ENCODE measurements at regions not wholly inside any gene's neighbourhood (a gene's known extent, or its start where the extent isn't known, plus 50 kb on each side); places are given as distances from the start of the nearest gene placed in this dataset.

GRCh38 chr15:81890496-81890895 lies 155.3 kb downstream of the MEX3B start:
- no peak for ATAC-seq (ENCODE audit: insufficient read depth, low read depth)
- no peaks in the 10 kb centered on the region for H4K20me1 ChIP-seq (ENCODE audit: insufficient read depth, low read length)
- DNase-seq: no peak
- H3K27ac ChIP-seq (ENCODE audit: low read length): no peak overlapping the region
- no peaks in the 10 kb centered on the region for H3K4me1 ChIP-seq (ENCODE audit: insufficient read depth, low read length)
- H3K36me3 ChIP-seq (ENCODE audit: insufficient read depth, low read length): no peaks in the 10 kb centered on the region
- no peaks in the 10 kb centered on the region for H3K9me3 ChIP-seq (ENCODE audit: insufficient read depth, low read length, severe bottlenecking)
- no peak for TF ChIP-seq EZH2 (IDR thresholded peaks at IDR 0.05; ENCODE audit: borderline replicate concordance, low read depth, low read length, severe bottlenecking)
- TF ChIP-seq, protein P1, sequence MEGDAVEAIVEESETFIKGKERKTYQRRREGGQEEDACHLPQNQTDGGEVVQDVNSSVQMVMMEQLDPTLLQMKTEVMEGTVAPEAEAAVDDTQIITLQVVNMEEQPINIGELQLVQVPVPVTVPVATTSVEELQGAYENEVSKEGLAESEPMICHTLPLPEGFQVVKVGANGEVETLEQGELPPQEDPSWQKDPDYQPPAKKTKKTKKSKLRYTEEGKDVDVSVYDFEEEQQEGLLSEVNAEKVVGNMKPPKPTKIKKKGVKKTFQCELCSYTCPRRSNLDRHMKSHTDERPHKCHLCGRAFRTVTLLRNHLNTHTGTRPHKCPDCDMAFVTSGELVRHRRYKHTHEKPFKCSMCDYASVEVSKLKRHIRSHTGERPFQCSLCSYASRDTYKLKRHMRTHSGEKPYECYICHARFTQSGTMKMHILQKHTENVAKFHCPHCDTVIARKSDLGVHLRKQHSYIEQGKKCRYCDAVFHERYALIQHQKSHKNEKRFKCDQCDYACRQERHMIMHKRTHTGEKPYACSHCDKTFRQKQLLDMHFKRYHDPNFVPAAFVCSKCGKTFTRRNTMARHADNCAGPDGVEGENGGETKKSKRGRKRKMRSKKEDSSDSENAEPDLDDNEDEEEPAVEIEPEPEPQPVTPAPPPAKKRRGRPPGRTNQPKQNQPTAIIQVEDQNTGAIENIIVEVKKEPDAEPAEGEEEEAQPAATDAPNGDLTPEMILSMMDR (IDR thresholded peaks at IDR 0.05; ENCODE audit: borderline replicate concordance, extremely low read depth, low read length, poor library complexity, severe bottlenecking): no peak
- no peak overlapping the region for H3K4me2 ChIP-seq (ENCODE audit: insufficient read depth, low read length)
- H3K27me3 ChIP-seq (ENCODE audit: insufficient read depth, low read length, poor library complexity): no peaks in the 10 kb centered on the region
- no peak overlapping the region for H2AFZ ChIP-seq (ENCODE audit: low read depth, low read length)
- no peak overlapping the region for H3K4me3 ChIP-seq (ENCODE audit: low read depth in 1 of 2, low read length in 2 of 2)
- no peak overlapping the region for H3K9ac ChIP-seq (ENCODE audit: low read depth, low read length)
- H3K79me2 ChIP-seq (ENCODE audit: insufficient read depth, low read length): no peaks in the 10 kb centered on the region

DNA sequence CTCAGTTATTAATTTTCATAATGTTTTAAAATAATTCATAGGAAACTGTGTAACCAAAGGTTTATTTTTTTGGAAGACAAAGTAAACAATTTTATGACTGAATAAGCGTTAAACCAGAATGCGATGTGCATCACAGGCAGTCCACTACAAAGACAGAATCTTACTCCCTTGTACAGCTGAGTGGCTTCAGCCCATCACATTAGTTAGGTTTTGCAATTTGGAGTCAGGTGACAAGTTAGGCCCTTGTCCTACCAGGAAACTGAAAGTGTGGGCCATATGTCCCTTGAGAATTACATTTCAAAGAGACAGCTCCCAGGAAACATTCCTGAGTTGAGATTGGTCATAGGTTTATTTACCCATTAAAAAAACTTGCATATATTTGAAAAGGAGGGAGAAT lies 156.3 kb downstream of the MEX3B start:
- Histone ChIP-seq H3K9me3 (ENCODE audit: insufficient read depth, low read length, severe bottlenecking) (no peaks in the 10 kb centered on the region), H3K4me1 (ENCODE audit: insufficient read depth, low read length) (no peaks in the 10 kb centered on the region), H3K36me3 (ENCODE audit: insufficient read depth, low read length) (no peaks in the 10 kb centered on the region), H3K9ac (ENCODE audit: low read depth, low read length) (no peak overlapping the region), H3K27me3 (ENCODE audit: insufficient read depth, low read length, poor library complexity) (no peaks in the 10 kb centered on the region), H3K27ac (ENCODE audit: low read length) (no peak overlapping the region), H4K20me1 (ENCODE audit: insufficient read depth, low read length) (no peaks in the 10 kb centered on the region), H2AFZ (ENCODE audit: low read depth, low read length) (no peak overlapping the region), H3K79me2 (ENCODE audit: insufficient read depth, low read length) (no peaks in the 10 kb centered on the region), H3K4me2 (ENCODE audit: insufficient read depth, low read length) (no peak overlapping the region), H3K4me3 (ENCODE audit: low read depth in 1 of 2, low read length in 2 of 2) (no peak overlapping the region)
- TF ChIP-seq, protein P1 (IDR thresholded peaks at IDR 0.05; ENCODE audit: borderline replicate concordance, extremely low read depth, low read length, poor library complexity, severe bottlenecking): no peak
- TF ChIP-seq EZH2 (IDR thresholded peaks at IDR 0.05; ENCODE audit: borderline replicate concordance, low read depth, low read length, severe bottlenecking): no peak
- ATAC-seq (ENCODE audit: insufficient read depth, low read depth) (no peak), DNase-seq (no peak)

DNA sequence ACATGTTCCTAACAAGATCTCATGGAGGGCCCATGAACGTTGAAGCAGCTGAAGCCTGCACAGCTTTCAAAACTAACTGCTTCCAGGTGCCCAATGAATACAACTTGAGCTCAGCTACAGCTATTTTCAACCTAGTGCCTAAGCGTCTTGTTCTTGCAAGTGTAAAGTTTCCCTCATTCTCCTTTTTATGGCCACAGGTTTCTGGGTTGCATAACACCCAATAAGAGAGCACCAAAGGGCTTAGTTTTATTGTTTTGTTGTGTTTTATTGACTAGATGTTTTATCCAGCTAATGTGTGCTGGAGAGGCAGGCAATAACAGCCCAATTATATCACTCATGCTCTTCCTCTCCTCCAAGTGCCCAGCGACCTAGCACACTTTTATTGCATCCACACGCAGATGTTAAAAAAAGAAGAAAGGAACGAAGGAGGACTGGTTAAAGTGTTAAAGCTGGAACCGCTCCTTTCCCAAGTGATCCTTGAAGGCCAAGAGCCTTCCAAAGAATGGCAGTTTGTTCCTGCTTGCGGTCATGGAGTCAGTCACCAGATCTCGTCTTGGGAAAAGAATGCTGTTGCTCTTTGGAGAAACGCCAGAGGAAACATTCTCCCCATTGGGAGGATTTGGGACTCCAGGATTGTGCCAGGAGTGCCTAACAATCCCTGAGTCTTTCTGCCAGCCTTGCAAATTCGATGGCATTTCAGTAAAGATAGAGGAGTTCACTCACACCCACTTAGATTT lies 156.9 kb downstream of the MEX3B start:
- ATAC-seq (ENCODE audit: insufficient read depth, low read depth): no peak
- Histone ChIP-seq H3K4me1 (ENCODE audit: insufficient read depth, low read length) (no peaks in the 10 kb centered on the region), H3K36me3 (ENCODE audit: insufficient read depth, low read length) (no peaks in the 10 kb centered on the region), H3K27ac (ENCODE audit: low read length) (no peak overlapping the region), H4K20me1 (ENCODE audit: insufficient read depth, low read length) (no peaks in the 10 kb centered on the region), H3K9me3 (ENCODE audit: insufficient read depth, low read length, severe bottlenecking) (no peaks in the 10 kb centered on the region), H3K9ac (ENCODE audit: low read depth, low read length) (no peak overlapping the region), H2AFZ (ENCODE audit: low read depth, low read length) (no peak overlapping the region), H3K4me3 (ENCODE audit: low read depth in 1 of 2, low read length in 2 of 2) (no peak overlapping the region), H3K4me2 (ENCODE audit: insufficient read depth, low read length) (no peak overlapping the region), H3K79me2 (ENCODE audit: insufficient read depth, low read length) (no peaks in the 10 kb centered on the region), H3K27me3 (ENCODE audit: insufficient read depth, low read length, poor library complexity) (no peaks in the 10 kb centered on the region)
- TF ChIP-seq, protein P1 (IDR thresholded peaks at IDR 0.05; ENCODE audit: borderline replicate concordance, extremely low read depth, low read length, poor library complexity, severe bottlenecking): no peak
- TF ChIP-seq EZH2 (IDR thresholded peaks at IDR 0.05; ENCODE audit: borderline replicate concordance, low read depth, low read length, severe bottlenecking): no peak
- DNase-seq: no peak

All from DND-41 (cell line).